SK-N-SH treated with all-trans-retinoic acid at 6 μM for 48 hours (cell line): ENCODE measurements at regions not wholly inside any gene's neighbourhood (a gene's known extent, or its start where the extent isn't known, plus 50 kb on each side); places are given as distances from the start of the nearest gene placed in this dataset.

Experiments
- ATAC-seq: fragments of 200-7000 bp; cut with Tn5 transposase; 3 replicates; pipeline ENCODE4 v1.9.1; 2020; ENCODE audit warnings: mild to moderate bottlenecking, moderate library complexity
- ARNTL ChIP-seq: fragments of 450-650 bp; formaldehyde crosslinking; IDR thresholded peaks from 2 replicates; pipeline ENCODE4 v1.5.0; 2020; ENCODE audit warnings: low read depth, mild to moderate bottlenecking, moderate library complexity, borderline replicate concordance
- BACH2 ChIP-seq: fragments of 250-450 bp; sonication (Bioruptor Pico); IDR thresholded peaks from 2 replicates; pipeline ENCODE4 v1.9.0; 2021; ENCODE audit warnings: mild to moderate bottlenecking, borderline replicate concordance
- ESRRG ChIP-seq: fragments of 250-450 bp; sonication (Bioruptor Pico); IDR thresholded peaks from 2 replicates; pipeline ENCODE4 v1.6.1; 2021; ENCODE audit warnings: mild to moderate bottlenecking
- GLIS3 ChIP-seq: fragments of 250-450 bp; sonication (Bioruptor Pico); IDR thresholded peaks from 2 replicates; pipeline ENCODE4 v1.5.0; 2020; ENCODE audit warnings: mild to moderate bottlenecking, moderate library complexity
- ISL1 ChIP-seq: fragments of 250-450 bp; sonication (Bioruptor Pico); IDR thresholded peaks from 2 replicates; pipeline ENCODE4 v2.1.2; 2022; ENCODE audit warnings: mild to moderate bottlenecking, moderate library complexity
- OSR1 ChIP-seq: fragments of 250-450 bp; sonication (Bioruptor Pico); IDR thresholded peaks from 2 replicates; pipeline ENCODE4 v1.8.0; 2022; ENCODE audit warnings: moderate library complexity, mild to moderate bottlenecking, inconsistent platforms
- PPARA ChIP-seq: fragments of 250-450 bp; sonication (Bioruptor Pico); IDR thresholded peaks from 2 replicates; pipeline ENCODE4 v1.5.0; 2020; ENCODE audit warnings: mild to moderate bottlenecking, borderline replicate concordance
- RARB ChIP-seq: fragments of 250-450 bp; sonication (Bioruptor Pico); IDR thresholded peaks from 2 replicates; pipeline ENCODE4 v1.8.0; 2021; ENCODE audit warnings: mild to moderate bottlenecking, moderate library complexity
- SNAI2 ChIP-seq: fragments of 250-450 bp; sonication (Bioruptor Pico); IDR thresholded peaks from 2 replicates; pipeline ENCODE4 v1.5.0; 2020; ENCODE audit warnings: mild to moderate bottlenecking, moderate library complexity
- TCF4 ChIP-seq: fragments of 250-450 bp; sonication (Bioruptor Pico); IDR thresholded peaks from 2 replicates; pipeline ENCODE4 v1.8.0; 2021; ENCODE audit warnings: mild to moderate bottlenecking, moderate library complexity, borderline replicate concordance
- TOX ChIP-seq: fragments of 250-450 bp; sonication (Bioruptor Pico); IDR thresholded peaks from 2 replicates; pipeline ENCODE4 v1.8.0; 2021; ENCODE audit warnings: mild to moderate bottlenecking, moderate library complexity, borderline replicate concordance
- ZC3H10 ChIP-seq: fragments of 250-450 bp; sonication (Bioruptor Pico); IDR thresholded peaks from 2 replicates; pipeline ENCODE4 v1.5.1; 2021; ENCODE audit warnings: mild to moderate bottlenecking, moderate library complexity
- ZFP3 ChIP-seq: fragments of 250-450 bp; sonication (Bioruptor Pico); IDR thresholded peaks from 2 replicates; pipeline ENCODE4 v1.5.0; 2020; ENCODE audit warnings: mild to moderate bottlenecking, moderate library complexity
- ZFP30 ChIP-seq: fragments of 450-650 bp; formaldehyde crosslinking; IDR thresholded peaks from 2 replicates; pipeline ENCODE4 v1.5.0; 2022; ENCODE audit warnings: mild to moderate bottlenecking, moderate library complexity
- ZNF565 ChIP-seq: fragments of 450-650 bp; formaldehyde crosslinking; conservative IDR thresholded peaks from 2 replicates; pipeline ENCODE4 v1.5.0; 2020; ENCODE audit warnings: low read depth, mild to moderate bottlenecking, moderate library complexity
- ZNF70 ChIP-seq: fragments of 450-650 bp; formaldehyde crosslinking; IDR thresholded peaks from 2 replicates; pipeline ENCODE4 v1.5.0; 2020; ENCODE audit warnings: mild to moderate bottlenecking, moderate library complexity
- ZNF8 ChIP-seq: fragments of 450-650 bp; formaldehyde crosslinking; IDR thresholded peaks from 2 replicates; pipeline ENCODE4 v1.5.0; 2020; ENCODE audit warnings: mild to moderate bottlenecking, moderate library complexity
- TF ChIP-seq, protein P1 (sequence below): fragments of 250-450 bp; sonication (Bioruptor Pico); IDR thresholded peaks from 2 replicates; pipeline ENCODE4 v1.5.0; 2020; ENCODE audit warnings: mild to moderate bottlenecking, moderate library complexity
- TF ChIP-seq, protein P2 (sequence below): fragments of 250-450 bp; sonication (Bioruptor Pico); IDR thresholded peaks from 2 replicates; pipeline ENCODE4 v1.5.1; 2021; ENCODE audit warnings: mild to moderate bottlenecking, moderate library complexity
- TF ChIP-seq, protein P3 (sequence below): fragments of 250-450 bp; sonication (Bioruptor Pico); IDR thresholded peaks from 2 replicates; pipeline ENCODE4 v1.8.0; 2021; ENCODE audit warnings: low read depth, mild to moderate bottlenecking, moderate library complexity, borderline replicate concordance
- TF ChIP-seq, protein P4 (sequence below): fragments of 250-450 bp; sonication (Bioruptor Pico); IDR thresholded peaks from 2 replicates; pipeline ENCODE4 v1.8.0; 2020; ENCODE audit warnings: mild to moderate bottlenecking, moderate library complexity, borderline replicate concordance
- TF ChIP-seq, protein P5 (sequence below): fragments of 250-450 bp; sonication (Bioruptor Pico); IDR thresholded peaks from 2 replicates; pipeline ENCODE4 v1.5.1; 2020; ENCODE audit warnings: low read depth, mild to moderate bottlenecking, moderate library complexity

DNA sequence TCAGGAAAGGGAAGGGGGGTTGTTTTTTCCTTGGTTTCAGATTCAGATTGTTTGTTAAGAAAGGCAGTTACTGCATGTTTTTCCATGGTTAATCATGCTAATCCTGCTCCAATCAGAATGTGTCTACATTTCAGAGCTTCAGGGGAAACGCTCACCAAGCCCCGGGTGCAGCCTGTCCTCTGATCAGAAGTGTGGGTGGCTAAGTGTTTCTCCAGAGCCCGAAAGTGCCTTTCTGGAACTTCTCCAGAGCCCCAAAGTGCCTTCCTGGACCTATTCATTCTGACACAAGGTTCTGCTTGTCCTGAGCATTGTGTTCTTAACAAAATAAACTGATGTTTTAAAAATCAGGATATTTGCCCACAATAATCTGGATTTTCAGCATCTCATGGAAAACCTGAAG, 359.0 kb upstream of the ZNF521 start:
- TF ChIP-seq ZNF8 (CRISPR knock-in tag) (no peak), TCF4 (CRISPR knock-in tag) (no peak), ZNF565 (CRISPR knock-in tag) (no peak), ESRRG (CRISPR knock-in tag) (no peak), SNAI2 (CRISPR knock-in tag) (no peak), GLIS3 (no peak), TOX (CRISPR knock-in tag) (no peak), ZFP30 (CRISPR knock-in tag) (no peak), ARNTL (CRISPR knock-in tag) (no peak), RARB (CRISPR knock-in tag) (no peak), BACH2 (CRISPR knock-in tag) (no peak)
- TF ChIP-seq, protein P1, sequence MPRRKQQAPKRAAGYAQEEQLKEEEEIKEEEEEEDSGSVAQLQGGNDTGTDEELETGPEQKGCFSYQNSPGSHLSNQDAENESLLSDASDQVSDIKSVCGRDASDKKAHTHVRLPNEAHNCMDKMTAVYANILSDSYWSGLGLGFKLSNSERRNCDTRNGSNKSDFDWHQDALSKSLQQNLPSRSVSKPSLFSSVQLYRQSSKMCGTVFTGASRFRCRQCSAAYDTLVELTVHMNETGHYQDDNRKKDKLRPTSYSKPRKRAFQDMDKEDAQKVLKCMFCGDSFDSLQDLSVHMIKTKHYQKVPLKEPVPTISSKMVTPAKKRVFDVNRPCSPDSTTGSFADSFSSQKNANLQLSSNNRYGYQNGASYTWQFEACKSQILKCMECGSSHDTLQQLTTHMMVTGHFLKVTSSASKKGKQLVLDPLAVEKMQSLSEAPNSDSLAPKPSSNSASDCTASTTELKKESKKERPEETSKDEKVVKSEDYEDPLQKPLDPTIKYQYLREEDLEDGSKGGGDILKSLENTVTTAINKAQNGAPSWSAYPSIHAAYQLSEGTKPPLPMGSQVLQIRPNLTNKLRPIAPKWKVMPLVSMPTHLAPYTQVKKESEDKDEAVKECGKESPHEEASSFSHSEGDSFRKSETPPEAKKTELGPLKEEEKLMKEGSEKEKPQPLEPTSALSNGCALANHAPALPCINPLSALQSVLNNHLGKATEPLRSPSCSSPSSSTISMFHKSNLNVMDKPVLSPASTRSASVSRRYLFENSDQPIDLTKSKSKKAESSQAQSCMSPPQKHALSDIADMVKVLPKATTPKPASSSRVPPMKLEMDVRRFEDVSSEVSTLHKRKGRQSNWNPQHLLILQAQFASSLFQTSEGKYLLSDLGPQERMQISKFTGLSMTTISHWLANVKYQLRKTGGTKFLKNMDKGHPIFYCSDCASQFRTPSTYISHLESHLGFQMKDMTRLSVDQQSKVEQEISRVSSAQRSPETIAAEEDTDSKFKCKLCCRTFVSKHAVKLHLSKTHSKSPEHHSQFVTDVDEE = no peak
- ATAC-seq = no peak

DNA sequence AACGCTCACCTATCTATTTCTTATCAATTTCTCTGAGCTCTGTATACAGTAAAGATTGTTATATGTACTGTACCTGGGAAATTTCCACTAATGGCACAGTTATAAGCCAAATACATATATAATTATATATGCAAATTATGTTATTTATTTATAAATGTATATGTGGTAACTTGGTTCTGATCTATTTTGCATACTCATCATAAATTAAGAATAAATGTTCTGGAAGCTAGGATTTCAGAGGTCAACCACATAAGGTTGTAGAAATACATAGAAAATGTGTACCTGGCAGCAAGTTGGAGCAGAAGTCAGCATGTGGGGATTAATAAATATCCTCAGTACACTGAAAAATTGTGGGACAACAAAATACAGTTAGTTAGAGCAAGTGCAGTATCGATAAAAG, 353.7 kb upstream of the ZNF521 start:
- TF ChIP-seq ZFP30 (CRISPR knock-in tag) = no peak
- TF ChIP-seq ZFP3 (CRISPR knock-in tag) = no peak
- TF ChIP-seq ISL1 (CRISPR knock-in tag) = no peak
- TF ChIP-seq, protein P2, sequence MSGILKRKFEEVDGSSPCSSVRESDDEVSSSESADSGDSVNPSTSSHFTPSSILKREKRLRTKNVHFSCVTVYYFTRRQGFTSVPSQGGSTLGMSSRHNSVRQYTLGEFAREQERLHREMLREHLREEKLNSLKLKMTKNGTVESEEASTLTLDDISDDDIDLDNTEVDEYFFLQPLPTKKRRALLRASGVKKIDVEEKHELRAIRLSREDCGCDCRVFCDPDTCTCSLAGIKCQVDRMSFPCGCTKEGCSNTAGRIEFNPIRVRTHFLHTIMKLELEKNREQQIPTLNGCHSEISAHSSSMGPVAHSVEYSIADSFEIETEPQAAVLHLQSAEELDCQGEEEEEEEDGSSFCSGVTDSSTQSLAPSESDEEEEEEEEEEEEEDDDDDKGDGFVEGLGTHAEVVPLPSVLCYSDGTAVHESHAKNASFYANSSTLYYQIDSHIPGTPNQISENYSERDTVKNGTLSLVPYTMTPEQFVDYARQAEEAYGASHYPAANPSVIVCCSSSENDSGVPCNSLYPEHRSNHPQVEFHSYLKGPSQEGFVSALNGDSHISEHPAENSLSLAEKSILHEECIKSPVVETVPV (CRISPR knock-in tag) = no peak
- no peak for TF ChIP-seq ZC3H10
- no peak for TF ChIP-seq SNAI2 (CRISPR knock-in tag)
- TF ChIP-seq RARB (CRISPR knock-in tag) = no peak
- no peak for TF ChIP-seq GLIS3
- TF ChIP-seq BACH2 (CRISPR knock-in tag) = no peak
- no peak for TF ChIP-seq TOX (CRISPR knock-in tag)
- TF ChIP-seq ZNF565 (CRISPR knock-in tag) = no peak
- TF ChIP-seq ESRRG (CRISPR knock-in tag) = no peak
- TF ChIP-seq, protein P3, sequence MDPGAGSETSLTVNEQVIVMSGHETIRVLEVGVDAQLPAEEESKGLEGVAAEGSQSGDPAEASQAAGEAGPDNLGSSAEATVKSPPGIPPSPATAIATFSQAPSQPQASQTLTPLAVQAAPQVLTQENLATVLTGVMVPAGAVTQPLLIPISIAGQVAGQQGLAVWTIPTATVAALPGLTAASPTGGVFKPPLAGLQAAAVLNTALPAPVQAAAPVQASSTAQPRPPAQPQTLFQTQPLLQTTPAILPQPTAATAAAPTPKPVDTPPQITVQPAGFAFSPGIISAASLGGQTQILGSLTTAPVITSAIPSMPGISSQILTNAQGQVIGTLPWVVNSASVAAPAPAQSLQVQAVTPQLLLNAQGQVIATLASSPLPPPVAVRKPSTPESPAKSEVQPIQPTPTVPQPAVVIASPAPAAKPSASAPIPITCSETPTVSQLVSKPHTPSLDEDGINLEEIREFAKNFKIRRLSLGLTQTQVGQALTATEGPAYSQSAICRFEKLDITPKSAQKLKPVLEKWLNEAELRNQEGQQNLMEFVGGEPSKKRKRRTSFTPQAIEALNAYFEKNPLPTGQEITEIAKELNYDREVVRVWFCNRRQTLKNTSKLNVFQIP = no peak
- TF ChIP-seq ZNF8 (CRISPR knock-in tag) = no peak
- TF ChIP-seq, protein P4, sequence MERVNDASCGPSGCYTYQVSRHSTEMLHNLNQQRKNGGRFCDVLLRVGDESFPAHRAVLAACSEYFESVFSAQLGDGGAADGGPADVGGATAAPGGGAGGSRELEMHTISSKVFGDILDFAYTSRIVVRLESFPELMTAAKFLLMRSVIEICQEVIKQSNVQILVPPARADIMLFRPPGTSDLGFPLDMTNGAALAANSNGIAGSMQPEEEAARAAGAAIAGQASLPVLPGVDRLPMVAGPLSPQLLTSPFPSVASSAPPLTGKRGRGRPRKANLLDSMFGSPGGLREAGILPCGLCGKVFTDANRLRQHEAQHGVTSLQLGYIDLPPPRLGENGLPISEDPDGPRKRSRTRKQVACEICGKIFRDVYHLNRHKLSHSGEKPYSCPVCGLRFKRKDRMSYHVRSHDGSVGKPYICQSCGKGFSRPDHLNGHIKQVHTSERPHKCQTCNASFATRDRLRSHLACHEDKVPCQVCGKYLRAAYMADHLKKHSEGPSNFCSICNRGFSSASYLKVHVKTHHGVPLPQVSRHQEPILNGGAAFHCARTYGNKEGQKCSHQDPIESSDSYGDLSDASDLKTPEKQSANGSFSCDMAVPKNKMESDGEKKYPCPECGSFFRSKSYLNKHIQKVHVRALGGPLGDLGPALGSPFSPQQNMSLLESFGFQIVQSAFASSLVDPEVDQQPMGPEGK = no peak
- no peak for TF ChIP-seq ARNTL (CRISPR knock-in tag)
- TF ChIP-seq OSR1 (CRISPR knock-in tag) = no peak
- no peak for TF ChIP-seq PPARA
- ATAC-seq = no peak

DNA sequence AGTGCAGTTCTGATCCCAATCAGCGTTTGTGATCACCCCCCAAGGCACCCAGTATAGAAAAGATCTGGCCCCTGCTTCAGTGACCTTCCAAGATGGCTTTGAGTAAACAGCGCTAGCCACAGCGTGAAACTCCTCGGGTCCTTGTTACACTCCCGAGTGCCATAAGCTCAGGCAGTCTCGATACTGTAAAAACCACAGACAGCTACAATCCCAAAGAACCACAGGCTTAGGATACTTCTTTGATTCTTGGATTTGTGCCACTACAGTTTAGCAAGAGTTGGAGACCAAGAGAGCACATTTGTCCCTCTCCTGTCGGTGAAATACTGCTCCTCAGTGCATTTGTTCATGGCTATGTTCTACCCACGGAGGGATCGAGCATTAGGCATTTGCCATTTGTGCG, 352.5 kb upstream of the ZNF521 start:
- no peak for TF ChIP-seq ISL1 (CRISPR knock-in tag)
- TF ChIP-seq OSR1 (CRISPR knock-in tag) = no peak
- TF ChIP-seq, protein P4 = no peak
- no peak for TF ChIP-seq ZNF70 (CRISPR knock-in tag)
- TF ChIP-seq, protein P5, sequence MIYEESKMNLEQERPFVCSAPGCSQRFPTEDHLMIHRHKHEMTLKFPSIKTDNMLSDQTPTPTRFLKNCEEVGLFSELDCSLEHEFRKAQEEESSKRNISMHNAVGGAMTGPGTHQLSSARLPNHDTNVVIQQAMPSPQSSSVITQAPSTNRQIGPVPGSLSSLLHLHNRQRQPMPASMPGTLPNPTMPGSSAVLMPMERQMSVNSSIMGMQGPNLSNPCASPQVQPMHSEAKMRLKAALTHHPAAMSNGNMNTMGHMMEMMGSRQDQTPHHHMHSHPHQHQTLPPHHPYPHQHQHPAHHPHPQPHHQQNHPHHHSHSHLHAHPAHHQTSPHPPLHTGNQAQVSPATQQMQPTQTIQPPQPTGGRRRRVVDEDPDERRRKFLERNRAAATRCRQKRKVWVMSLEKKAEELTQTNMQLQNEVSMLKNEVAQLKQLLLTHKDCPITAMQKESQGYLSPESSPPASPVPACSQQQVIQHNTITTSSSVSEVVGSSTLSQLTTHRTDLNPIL = no peak
- TF ChIP-seq, protein P2 (CRISPR knock-in tag) = no peak
- TF ChIP-seq, protein P3 = no peak
- no peak for TF ChIP-seq ZFP3 (CRISPR knock-in tag)
- no peak for TF ChIP-seq ZNF565 (CRISPR knock-in tag)
- TF ChIP-seq ZC3H10 = no peak
- no peak for TF ChIP-seq ZFP30 (CRISPR knock-in tag)
- TF ChIP-seq TOX (CRISPR knock-in tag) = no peak
- no peak for ATAC-seq
